IMR-90 (cell line): ENCODE measurements at regions not wholly inside any gene's neighbourhood (a gene's known extent, or its start where the extent isn't known, plus 50 kb on each side); places are given as distances from the start of the nearest gene placed in this dataset.

Experiments used
- ATAC-seq: fragments of 200-7000 bp; cut with Tn5 transposase; 2 replicates; pipeline ENCODE4 v1.9.1; 2020; ENCODE audit warnings: low read depth, mild to moderate bottlenecking, moderate library complexity
- BruUV-seq: library from RNA; stranded (reverse); fragments of 400-500 nt; replicated peaks from 2 replicates; lab custom pipeline; 2021; lab: Mats Ljungman, UMichigan
- CTCF ChIA-PET: fragments of 300-600 bp; formaldehyde crosslinking; extraction: SDS; loops from one replicate; lab custom pipeline; 2021; ENCODE audit warnings: antibody characterized with exemption; lab: Yijun Ruan, JAX
- POLR2A ChIA-PET: fragments of 300-600 bp; sonication (Branson Sonifier 250); formaldehyde crosslinking; loops from one replicate; lab custom pipeline; 2022; ENCODE audit warnings: antibody characterized with exemption; ENCODE audit not compliant: unreplicated experiment; lab: Charles Lee
- DNase-seq: peaks from one replicate; pipeline ENCODE4 v3.0.0; 2013
- H2AFZ ChIP-seq: replicated peaks from 2 replicates; pipeline ENCODE3; 2013; ENCODE audit warnings: low read length, mild to moderate bottlenecking; ENCODE audit not compliant: poor library complexity
- H2AK5ac ChIP-seq: 2 replicates; pipeline ENCODE4 v1.6.1; 2013; ENCODE audit warnings: low read depth, low read length, inconsistent platforms
- H2AK9ac ChIP-seq: replicated peaks from 2 replicates; pipeline ENCODE3; 2013; ENCODE audit warnings: mild to moderate bottlenecking, low read depth, low read length, moderate library complexity; ENCODE audit not compliant: poor library complexity
- H2BK120ac ChIP-seq: 2 replicates; pipeline ENCODE4 v1.6.1; 2013; ENCODE audit warnings: low read depth, low read length, inconsistent platforms
- H2BK15ac ChIP-seq: 3 replicates; pipeline ENCODE4 v1.6.1; 2013; ENCODE audit warnings: low read depth, low read length, inconsistent platforms
- H2BK20ac ChIP-seq: 2 replicates; pipeline ENCODE4 v1.6.1; 2013; ENCODE audit warnings: low read depth, mild to moderate bottlenecking, inconsistent platforms, low read length, moderate library complexity
- H2BK5ac ChIP-seq: 2 replicates; pipeline ENCODE4 v1.6.1; 2013; ENCODE audit warnings: mild to moderate bottlenecking, low read depth, low read length, inconsistent platforms; ENCODE audit not compliant: poor library complexity, severe bottlenecking
- H3K14ac ChIP-seq: replicated peaks from 2 replicates; pipeline ENCODE4 v1.6.1; 2013; ENCODE audit warnings: low read depth, low read length, inconsistent platforms
- H3K18ac ChIP-seq: 2 replicates; pipeline ENCODE4 v1.6.1; 2013; ENCODE audit warnings: low read depth, low read length, control low read depth
- H3K23ac ChIP-seq: 2 replicates; pipeline ENCODE4 v1.6.1; 2013; ENCODE audit warnings: low read depth, low read length, inconsistent platforms
- H3K27ac ChIP-seq: 2 replicates; pipeline ENCODE4 v1.5.1; 2013; ENCODE audit warnings: mild to moderate bottlenecking, control low read depth, low read length; ENCODE audit not compliant: insufficient read depth
- H3K27me3 ChIP-seq: 2 replicates; pipeline ENCODE4 v1.6.1; 2013; ENCODE audit warnings: low read length; ENCODE audit not compliant: control insufficient read depth, insufficient read depth
- H3K36me3 ChIP-seq: 2 replicates; pipeline ENCODE4 v1.6.1; 2013; ENCODE audit warnings: low read length, mixed read lengths; ENCODE audit not compliant: control insufficient read depth, insufficient read depth
- H3K4ac ChIP-seq: 2 replicates; pipeline ENCODE4 v1.6.1; 2013; ENCODE audit warnings: low read depth, low read length, inconsistent platforms
- H3K4me1 ChIP-seq: 2 replicates; pipeline ENCODE4 v1.6.1; 2013; ENCODE audit warnings: low read length, mixed read lengths; ENCODE audit not compliant: control insufficient read depth, insufficient read depth
- H3K4me2 ChIP-seq: 2 replicates; pipeline ENCODE4 v1.6.1; 2013; ENCODE audit warnings: low read depth, mild to moderate bottlenecking, control low read depth, low read length, moderate library complexity
- H3K4me3 ChIP-seq: 2 replicates; pipeline ENCODE4 v1.5.1; 2013; ENCODE audit warnings: low read depth, mild to moderate bottlenecking, control low read depth, low read length, moderate library complexity; ENCODE audit not compliant: insufficient read depth
- H3K56ac ChIP-seq: 2 replicates; pipeline ENCODE4 v1.6.1; 2013; ENCODE audit warnings: low read length, inconsistent platforms; ENCODE audit not compliant: insufficient read depth; ENCODE audit errors: extremely low read depth
- H3K79me1 ChIP-seq, 2 experiments: 2 replicates each; pipeline ENCODE4 v1.6.1; 2013; ENCODE audit warnings: low read length in 2 of 2, inconsistent platforms in 1 of 2, low read depth in 1 of 2
- H3K9ac ChIP-seq: 2 replicates; pipeline ENCODE4 v1.6.1; 2013; ENCODE audit warnings: low read depth, low read length, control low read depth
- H3K9me1 ChIP-seq: 2 replicates; pipeline ENCODE4 v1.6.1; 2013; ENCODE audit warnings: low read length, inconsistent platforms; ENCODE audit not compliant: insufficient read depth
- H3K9me3 ChIP-seq: 2 replicates; pipeline ENCODE4 v1.6.1; 2013; ENCODE audit warnings: low read length; ENCODE audit not compliant: control insufficient read depth, insufficient read depth
- H4K20me1 ChIP-seq: 2 replicates; pipeline ENCODE4 v1.6.1; 2013; ENCODE audit warnings: low read length, inconsistent platforms; ENCODE audit not compliant: insufficient read depth
- H4K5ac ChIP-seq: 2 replicates; pipeline ENCODE4 v1.6.1; 2013; ENCODE audit warnings: mild to moderate bottlenecking, low read depth, low read length, control low read depth
- H4K8ac ChIP-seq, 2 experiments: 2 replicates each; pipeline ENCODE4 v1.6.1; 2013; ENCODE audit warnings: low read depth in 2 of 2, low read length in 2 of 2, control low read depth in 1 of 2, inconsistent platforms in 1 of 2
- H4K91ac ChIP-seq: 2 replicates; pipeline ENCODE4 v1.6.1; 2013; ENCODE audit warnings: low read depth, low read length, inconsistent platforms; ENCODE audit not compliant: insufficient read depth
- CEBPB ChIP-seq: IDR thresholded peaks from 2 replicates; pipeline ENCODE4 v1.6.1; 2012; ENCODE audit warnings: low read depth, low read length, improper control_type of control experiment
- CTCF ChIP-seq: conservative IDR thresholded peaks from 2 replicates; pipeline ENCODE4 v1.5.1; 2012; ENCODE audit warnings: mild to moderate bottlenecking, low read depth, low read length, improper control_type of control experiment
- FOS ChIP-seq: fragments of 150-350 bp; IDR thresholded peaks from 2 replicates; pipeline ENCODE4 v1.6.1; 2016; ENCODE audit warnings: low read depth, low read length
- MAFK ChIP-seq: IDR thresholded peaks from 2 replicates; pipeline ENCODE4 v1.6.1; 2012; ENCODE audit warnings: low read depth, low read length, improper control_type of control experiment
- MAZ ChIP-seq: IDR thresholded peaks from 2 replicates; pipeline ENCODE4 v1.6.1; 2012; ENCODE audit warnings: low read depth, mild to moderate bottlenecking, low read length, improper control_type of control experiment, moderate library complexity, borderline replicate concordance
- MXI1 ChIP-seq: IDR thresholded peaks from 2 replicates; pipeline ENCODE4 v1.6.1; 2012; ENCODE audit warnings: low read depth, mild to moderate bottlenecking, low read length, moderate library complexity, borderline replicate concordance
- WGBS, 2 experiments: methylation state at CpG; one replicate each; pipeline versions ENCODE4 v1.1.5 to v1.1.7; 2013; ENCODE audit warnings: missing lambda C conversion rate in 2 of 2; ENCODE audit not compliant: insufficient read length in 1 of 2; ENCODE audit errors: extremely low coverage in 2 of 2; 5-methylcytosine and 5-hydroxymethylcytosine counted together
- dilution Hi-C: fragments of 300-500 bp; cut with HindIII; formaldehyde crosslinking; loops from one replicate; pipeline ENCODE4 v1.14.3; 2018; ENCODE audit warnings: low sequenced_read_pairs; ENCODE audit not compliant: unreplicated experiment
- in situ Hi-C: fragments of 300-500 bp; cut with MboI; formaldehyde crosslinking; loops from 3 replicates; pipeline ENCODE4 v1.14.3; 2019; ENCODE audit warnings: low sequenced_read_pairs, inconsistent platforms, mixed read lengths
- intact Hi-C: fragments of 100-400 bp; cut with micrococcal nuclease; formaldehyde crosslinking; loops from 2 replicates; pipeline ENCODE4 v1.10.0; 2022
- TF ChIP-seq, protein P1 (sequence below): fragments of 150-350 bp; IDR thresholded peaks from 2 replicates; pipeline ENCODE4 v1.6.1; 2017; ENCODE audit warnings: mild to moderate bottlenecking, antibody characterized with exemption, low read length, low read depth

- no TSS peak for BruUV-seq
- dilution Hi-C loops (no loop called here), intact Hi-C loops (no loop called here), in situ Hi-C loops (no loop called here)
- H3K4me2 ChIP-seq, result no peak overlapping the region
- 0 out of 2 replicates have a peak, but pooled peaks cover 4% of the 10 kb centered on the region for H3K9me1 ChIP-seq
- no peak overlapping the region for H4K91ac ChIP-seq
- WGBS, 2 experiments, result no CpG with 5 or more reads among the region's 2 CpGs
- H3K36me3 ChIP-seq, result no peaks in the 10 kb centered on the region
- H3K14ac ChIP-seq, result no peak overlapping the region
- H3K18ac ChIP-seq, result no peak overlapping the region
- H2BK20ac ChIP-seq, result no peak overlapping the region
- no peaks in the 10 kb centered on the region for H4K20me1 ChIP-seq
- H3K23ac ChIP-seq, result no peak overlapping the region
- H3K9me3 ChIP-seq, result no peaks in the 10 kb centered on the region
- no peak overlapping the region for H2BK120ac ChIP-seq
- DNase-seq (peak; percentile 67), ATAC-seq (peak; percentile 69)
- no peak overlapping the region for H2BK15ac ChIP-seq
- no peak overlapping the region for H3K27ac ChIP-seq
- no peak overlapping the region for H3K56ac ChIP-seq
- H2AFZ ChIP-seq, result no peak overlapping the region
- H3K4me3 ChIP-seq, result no peak overlapping the region
- H2AK5ac ChIP-seq, result no peak overlapping the region
- no peak overlapping the region for H4K5ac ChIP-seq
- ChIA-PET CTCF (no interaction called here), POLR2A (no interaction called here)
- no peak overlapping the region for H3K4ac ChIP-seq
- no peak overlapping the region for H2AK9ac ChIP-seq
- no peak overlapping the region for H4K8ac ChIP-seq
- H3K9ac ChIP-seq, result no peak overlapping the region
- H3K27me3 ChIP-seq, result no peaks in the 10 kb centered on the region
- no peak for TF ChIP-seq MAZ
- no peak for TF ChIP-seq MXI1
- no peak for TF ChIP-seq FOS
- TF ChIP-seq CTCF, result no peak
- no peak for TF ChIP-seq CEBPB
- no peak for TF ChIP-seq MAFK
- TF ChIP-seq, protein P1, sequence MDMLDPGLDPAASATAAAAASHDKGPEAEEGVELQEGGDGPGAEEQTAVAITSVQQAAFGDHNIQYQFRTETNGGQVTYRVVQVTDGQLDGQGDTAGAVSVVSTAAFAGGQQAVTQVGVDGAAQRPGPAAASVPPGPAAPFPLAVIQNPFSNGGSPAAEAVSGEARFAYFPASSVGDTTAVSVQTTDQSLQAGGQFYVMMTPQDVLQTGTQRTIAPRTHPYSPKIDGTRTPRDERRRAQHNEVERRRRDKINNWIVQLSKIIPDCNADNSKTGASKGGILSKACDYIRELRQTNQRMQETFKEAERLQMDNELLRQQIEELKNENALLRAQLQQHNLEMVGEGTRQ, result peak; percentile 25; the same call in 1 of the 2 replicates
- no peaks in the 10 kb centered on the region for H3K79me1 ChIP-seq
- peaks cover 5% of the 10 kb centered on the region for H3K4me1 ChIP-seq
- no peak overlapping the region for H2BK5ac ChIP-seq
Measured at GRCh38 chr6:112986321-112986720, 639.2 kb downstream of the RFPL4B start.
